ENCODE measurements at regions not wholly inside any gene's neighbourhood (a gene's known extent, or its start where the extent isn't known, plus 50 kb on each side); places are given as distances from the start of the nearest gene placed in this dataset.

DNA sequence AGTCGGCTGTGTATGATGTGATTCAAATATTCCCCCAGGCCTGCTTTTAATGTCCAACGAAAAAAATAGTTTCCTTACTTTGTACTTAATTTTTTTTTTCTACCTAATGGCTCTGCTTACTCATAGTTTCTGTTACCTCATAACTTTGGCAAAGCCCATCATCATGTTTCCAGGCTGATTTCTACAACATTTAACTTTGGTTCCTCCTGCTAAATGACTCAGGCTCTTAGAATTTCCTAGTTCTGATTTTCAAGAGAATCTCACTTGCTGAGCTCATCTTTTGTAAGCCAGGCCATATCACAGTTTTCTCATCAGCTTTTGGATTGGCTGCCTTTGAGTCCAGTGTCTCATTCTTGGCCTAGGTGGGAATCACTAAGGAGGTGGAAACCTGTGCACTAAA, 323.1 kb downstream of the HDGFL1 start:
- Histone ChIP-seq H3K4me3 (no peak overlapping the region), H3K27me3 (ENCODE audit: control insufficient read depth in 3 of 3, insufficient read depth in 3 of 3, low read length in 2 of 3) (no peaks in the 10 kb centered on the region), H3K4me1 (ENCODE audit: control insufficient read depth in 5 of 5, insufficient read depth in 5 of 5, low read length in 5 of 5) (peaks cover 0 to 11% (median 0%) of the 10 kb centered on the region in 5 donors), H3K9ac (ENCODE audit: insufficient read depth in 1 of 2, low read length in 2 of 2) (no peak overlapping the region), H3K27ac (ENCODE audit: low read depth in 1 of 2, low read length in 1 of 2) (peak overlapping the region in 1 of 2 donors; percentile 77), H3K36me3 (ENCODE audit: control insufficient read depth in 4 of 4, insufficient read depth in 4 of 4, low read length in 4 of 4) (no peaks in the 10 kb centered on the region), H3K9me3 (ENCODE audit: control insufficient read depth in 4 of 4, insufficient read depth in 3 of 4, low read length in 3 of 4) (no peaks in the 10 kb centered on the region)
- no peak for DNase-seq
- TF ChIP-seq, protein P1, sequence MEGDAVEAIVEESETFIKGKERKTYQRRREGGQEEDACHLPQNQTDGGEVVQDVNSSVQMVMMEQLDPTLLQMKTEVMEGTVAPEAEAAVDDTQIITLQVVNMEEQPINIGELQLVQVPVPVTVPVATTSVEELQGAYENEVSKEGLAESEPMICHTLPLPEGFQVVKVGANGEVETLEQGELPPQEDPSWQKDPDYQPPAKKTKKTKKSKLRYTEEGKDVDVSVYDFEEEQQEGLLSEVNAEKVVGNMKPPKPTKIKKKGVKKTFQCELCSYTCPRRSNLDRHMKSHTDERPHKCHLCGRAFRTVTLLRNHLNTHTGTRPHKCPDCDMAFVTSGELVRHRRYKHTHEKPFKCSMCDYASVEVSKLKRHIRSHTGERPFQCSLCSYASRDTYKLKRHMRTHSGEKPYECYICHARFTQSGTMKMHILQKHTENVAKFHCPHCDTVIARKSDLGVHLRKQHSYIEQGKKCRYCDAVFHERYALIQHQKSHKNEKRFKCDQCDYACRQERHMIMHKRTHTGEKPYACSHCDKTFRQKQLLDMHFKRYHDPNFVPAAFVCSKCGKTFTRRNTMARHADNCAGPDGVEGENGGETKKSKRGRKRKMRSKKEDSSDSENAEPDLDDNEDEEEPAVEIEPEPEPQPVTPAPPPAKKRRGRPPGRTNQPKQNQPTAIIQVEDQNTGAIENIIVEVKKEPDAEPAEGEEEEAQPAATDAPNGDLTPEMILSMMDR (IDR thresholded peaks at IDR 0.05; ENCODE audit: control extremely low read depth, extremely low read depth) = no peak
- whole genome bisulfite sequencing, 2 donors = 20 to 49% methylated on average over 2 of the region's 2 CpGs
- peak; percentile 68 for ATAC-seq (ENCODE audit: insufficient read depth, low FRiP score)

DNA sequence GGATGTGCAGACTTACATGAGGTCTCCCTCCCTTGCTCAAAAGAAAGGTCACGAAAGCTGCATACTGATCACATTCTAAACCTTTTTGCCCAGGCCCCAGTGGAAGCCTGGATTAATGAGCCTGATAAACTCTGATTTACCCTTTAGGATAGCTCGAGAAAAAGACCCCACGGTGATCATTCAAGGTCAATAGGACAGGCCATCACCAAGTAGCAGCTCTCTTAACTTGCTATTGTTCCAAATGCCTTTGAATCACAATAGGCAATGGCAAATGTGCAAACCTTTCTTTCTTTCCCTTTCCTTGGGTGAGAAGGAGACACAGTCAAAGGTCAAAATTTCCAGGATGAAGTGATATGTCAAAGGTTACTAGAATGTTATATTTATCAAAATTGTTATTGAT, 327.3 kb downstream of the HDGFL1 start:
- TF ChIP-seq, protein P1 (IDR thresholded peaks at IDR 0.05; ENCODE audit: control extremely low read depth, extremely low read depth) = no peak
- ATAC-seq (ENCODE audit: insufficient read depth, low FRiP score) = no peak
- 76 to 85% methylated on average over 3 of the region's 3 CpGs for WGBS, 2 donors

DNA sequence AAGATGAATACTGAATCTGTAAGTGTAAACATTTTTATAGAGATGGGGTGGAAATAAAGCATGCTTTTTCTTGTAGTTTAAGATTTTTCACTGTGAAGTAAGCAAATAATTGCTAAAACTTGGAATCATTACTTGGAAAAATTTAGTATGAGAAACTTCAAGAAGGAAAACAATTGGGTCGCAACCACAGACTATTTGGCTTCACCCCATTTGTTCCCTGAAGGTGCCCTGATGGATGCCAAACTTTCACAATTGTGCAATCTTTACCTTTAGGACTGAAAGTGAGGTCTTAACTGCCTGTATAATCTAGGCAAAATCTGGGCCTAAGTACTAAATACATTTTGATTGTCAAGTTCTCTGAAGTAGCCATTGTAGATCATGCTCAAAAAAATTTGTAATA, 330.1 kb downstream of the HDGFL1 start:
- no peak for DNase-seq
- no peaks in the 10 kb centered on the region for H3K36me3 ChIP-seq (ENCODE audit: control insufficient read depth in 4 of 4, insufficient read depth in 4 of 4, low read length in 4 of 4)

More for the DNA sequence above, 327.3 kb downstream of the HDGFL1 start:
- no peaks in the 10 kb centered on the region for H3K9me3 ChIP-seq (ENCODE audit: control insufficient read depth in 4 of 4, insufficient read depth in 3 of 4, low read length in 3 of 4)
- peaks cover 0 to 5% (median 0%) of the 10 kb centered on the region in 5 donors for H3K4me1 ChIP-seq (ENCODE audit: control insufficient read depth in 5 of 5, insufficient read depth in 5 of 5, low read length in 5 of 5)
- DNase-seq = no peak
- H3K9ac ChIP-seq (ENCODE audit: insufficient read depth in 1 of 2, low read length in 2 of 2) = no peak overlapping the region
- no peaks in the 10 kb centered on the region for H3K36me3 ChIP-seq (ENCODE audit: control insufficient read depth in 4 of 4, insufficient read depth in 4 of 4, low read length in 4 of 4)
- no peak overlapping the region for H3K4me3 ChIP-seq
- H3K27ac ChIP-seq (ENCODE audit: low read depth in 1 of 2, low read length in 1 of 2) = no peak overlapping the region
- no peaks in the 10 kb centered on the region for H3K27me3 ChIP-seq (ENCODE audit: control insufficient read depth in 3 of 3, insufficient read depth in 3 of 3, low read length in 2 of 3)

More for the DNA sequence above, 330.1 kb downstream of the HDGFL1 start:
- peaks cover 0 to under 1% (median 0%) of the 10 kb centered on the region in 5 donors for H3K4me1 ChIP-seq (ENCODE audit: control insufficient read depth in 5 of 5, insufficient read depth in 5 of 5, low read length in 5 of 5)
- TF ChIP-seq, protein P1 (IDR thresholded peaks at IDR 0.05; ENCODE audit: control extremely low read depth, extremely low read depth) = no peak
- 61 to 82% methylated on average over 1 of the region's 1 CpG for WGBS, 2 donors
- H3K27ac ChIP-seq (ENCODE audit: low read depth in 1 of 2, low read length in 1 of 2) = no peak overlapping the region
- H3K4me3 ChIP-seq = no peak overlapping the region
- ATAC-seq (ENCODE audit: insufficient read depth, low FRiP score) = no peak
- no peak overlapping the region for H3K9ac ChIP-seq (ENCODE audit: insufficient read depth in 1 of 2, low read length in 2 of 2)
- H3K9me3 ChIP-seq (ENCODE audit: control insufficient read depth in 4 of 4, insufficient read depth in 3 of 4, low read length in 3 of 4) = no peaks in the 10 kb centered on the region
- H3K27me3 ChIP-seq (ENCODE audit: control insufficient read depth in 3 of 3, insufficient read depth in 3 of 3, low read length in 2 of 3) = no peaks in the 10 kb centered on the region

Data from lung (tissue), 11 donors.